ENCODE measurements at regions not wholly inside any gene's neighbourhood (a gene's known extent, or its start where the extent isn't known, plus 50 kb on each side); places are given as distances from the start of the nearest gene placed in this dataset.

GRCh38 chr3:88779482-88779881 lies 327.9 kb upstream of the EPHA3 start:
- TF ChIP-seq POLR2A (IDR thresholded peaks at IDR 0.05) (no peak), CTCF (IDR thresholded peaks at IDR 0.05) (no peak)
